ENCODE measurements at regions not wholly inside any gene's neighbourhood (a gene's known extent, or its start where the extent isn't known, plus 50 kb on each side); places are given as distances from the start of the nearest gene placed in this dataset.

GRCh38 chr9:129384491-129385210 is 206.6 kb upstream of the IER5L start:
- no peak for TF ChIP-seq CTCF (IDR thresholded peaks at IDR 0.05; ENCODE audit: control extremely low read depth in 1 of 3, insufficient read depth in 1 of 3, low read depth in 1 of 3, low read length in 3 of 3)
- TF ChIP-seq CEBPB (IDR thresholded peaks at IDR 0.05; ENCODE audit: low read depth, low read length): no peak
- TF ChIP-seq BRCA1 (IDR thresholded peaks at IDR 0.05; ENCODE audit: low read depth, low read length): no peak
- TF ChIP-seq, protein P1, sequence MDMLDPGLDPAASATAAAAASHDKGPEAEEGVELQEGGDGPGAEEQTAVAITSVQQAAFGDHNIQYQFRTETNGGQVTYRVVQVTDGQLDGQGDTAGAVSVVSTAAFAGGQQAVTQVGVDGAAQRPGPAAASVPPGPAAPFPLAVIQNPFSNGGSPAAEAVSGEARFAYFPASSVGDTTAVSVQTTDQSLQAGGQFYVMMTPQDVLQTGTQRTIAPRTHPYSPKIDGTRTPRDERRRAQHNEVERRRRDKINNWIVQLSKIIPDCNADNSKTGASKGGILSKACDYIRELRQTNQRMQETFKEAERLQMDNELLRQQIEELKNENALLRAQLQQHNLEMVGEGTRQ (IDR thresholded peaks at IDR 0.05; ENCODE audit: low read length): no peak
- TF ChIP-seq EZH2 (IDR thresholded peaks at IDR 0.05; ENCODE audit: low read depth, low read length, severe bottlenecking): no peak
- TF ChIP-seq TAF1 (IDR thresholded peaks at IDR 0.05; ENCODE audit: low read depth, low read length): no peak
- no peak for TF ChIP-seq CHD2 (IDR thresholded peaks at IDR 0.05; ENCODE audit: low read length)
- no peak for TF ChIP-seq EP300 (IDR thresholded peaks at IDR 0.05; ENCODE audit: borderline replicate concordance in 1 of 2, low read depth in 2 of 2, low read length in 2 of 2)
